Adrenal gland (tissue), 9 donors: ENCODE measurements at regions not wholly inside any gene's neighbourhood (a gene's known extent, or its start where the extent isn't known, plus 50 kb on each side); places are given as distances from the start of the nearest gene placed in this dataset.

Source experiments
- DNase-seq, 7 donors: peaks; one replicate each; pipeline ENCODE4 v3.0.0-alpha.2; 2019 to 2020
- H3K27ac ChIP-seq, 5 donors: fragments of 200-600 bp; sonication (generic) in 4 of 5; 1 replicate in 3 of 5; 2 replicates in 2 of 5; pipeline versions ENCODE4 v1.5.1 to v1.8.0; 2016 to 2020; ENCODE audit warnings: mild to moderate bottlenecking in 1 of 5
- H3K27me3 ChIP-seq: fragments of 200-600 bp; 2 replicates; pipeline ENCODE4 v1.8.0; 2021
- H3K36me3 ChIP-seq, 2 donors: fragments of 200-600 bp; replicated peaks in 1 of 2; 1 replicate in 1 of 2; 2 replicates in 1 of 2; pipeline versions ENCODE4 v1.5.1 to v1.8.0; 2018 to 2022
- H3K4me1 ChIP-seq, 2 donors: fragments of 200-600 bp; replicated peaks in 1 of 2; 1 replicate in 1 of 2; 2 replicates in 1 of 2; pipeline versions ENCODE4 v1.5.1 to v1.8.0; 2018 to 2021
- H3K4me3 ChIP-seq, 4 donors: fragments of 200-600 bp; sonication (generic) in 3 of 4; one replicate each; pipeline ENCODE4 v1.5.1; 2016 to 2018
- H3K9me3 ChIP-seq, 3 donors: fragments of 200-600 bp; sonication (generic) in 1 of 3; replicated peaks in 1 of 3; 1 replicate in 2 of 3; 2 replicates in 1 of 3; pipeline versions ENCODE4 v1.5.1 to v1.8.0; 2016 to 2021
- CTCF ChIP-seq, 6 experiments: fragments of 450-650 bp in 4 of 6; fragments of 200-600 bp in 2 of 6; sonication (generic) in 1 of 6; IDR thresholded peaks; 1 replicate in 5 of 6; 2 replicates in 1 of 6; pipeline versions ENCODE4 v1.5.1 to v1.8.0; 2016 to 2021; ENCODE audit warnings: antibody characterized with exemption in 6 of 6, mild to moderate bottlenecking in 2 of 6, moderate library complexity in 1 of 6
- POLR2A ChIP-seq, 2 donors: fragments of 450-650 bp; IDR thresholded peaks; one replicate each; pipeline ENCODE4 v1.6.1; 2017; ENCODE audit warnings: antibody characterized with exemption in 2 of 2, mild to moderate bottlenecking in 2 of 2, moderate library complexity in 1 of 2
- WGBS, 4 donors: extraction: QIAGEN DNeasy Blood & Tissue Kit in 2 of 4; methylation state at CpG; one replicate each; pipeline versions ENCODE4 v1.1.5 to v1.1.7; 2013 to 2017; 5-methylcytosine and 5-hydroxymethylcytosine counted together
- intact Hi-C, 2 donors: fragments of 100-400 bp; cut with DNase I; formaldehyde crosslinking; loops; one replicate each; pipeline versions ENCODE4 v1.14.1 to v1.15.0; 2022 to 2023
- donor health status: healthy with polysubstance abuse.
- donor health status: Bipolar disorder and iron deficiency.
- donor health status: DM: yes; HTN: yes; CAD: no.
- donor health status: DM: no; HTN: no; CAD: no.
- donor health status: DM: no; HTN: no; CAD: no.

- H3K27ac ChIP-seq = no peak overlapping the region
- no peak for DNase-seq
- WGBS, 4 donors = 67 to 77% (median 71%) methylated on average over 7 to 8 of the region's 8 CpGs
These were observed 377.8 kb upstream of the TNRC6C start for GRCh38 chr17:77580531-77581270.

GRCh38 chr17:77581480-77581879 is 377.0 kb upstream of the TNRC6C start:
- WGBS, 4 donors = 57 to 71% (median 63%) methylated on average over 2 of the region's 2 CpGs
- H3K4me1 ChIP-seq = no peaks in the 10 kb centered on the region
- intact Hi-C loops = no loop called here
- no peaks in the 10 kb centered on the region for H3K9me3 ChIP-seq
- H3K4me3 ChIP-seq = no peak overlapping the region
- H3K36me3 ChIP-seq = no peaks in the 10 kb centered on the region
- no peak overlapping the region for H3K27ac ChIP-seq
- DNase-seq = no peak
- TF ChIP-seq POLR2A (IDR thresholded peaks at IDR 0.05) = no peak
- no peak for TF ChIP-seq CTCF (IDR thresholded peaks at IDR 0.05)
- no peaks in the 10 kb centered on the region for H3K27me3 ChIP-seq

More at GRCh38 chr17:77580531-77581270, 377.8 kb upstream of the TNRC6C start:
- H3K27me3 ChIP-seq = no peaks in the 10 kb centered on the region
- no peaks in the 10 kb centered on the region for H3K36me3 ChIP-seq
- H3K4me1 ChIP-seq = no peaks in the 10 kb centered on the region
- intact Hi-C loops = no loop called here
- no peaks in the 10 kb centered on the region for H3K9me3 ChIP-seq
- H3K4me3 ChIP-seq = no peak overlapping the region
- TF ChIP-seq POLR2A (IDR thresholded peaks at IDR 0.05) = no peak

- Histone ChIP-seq H3K9me3 (no peaks in the 10 kb centered on the region), H3K27ac (no peak overlapping the region), H3K4me1 (no peaks in the 10 kb centered on the region), H3K36me3 (no peaks in the 10 kb centered on the region), H3K27me3 (no peaks in the 10 kb centered on the region), H3K4me3 (no peak overlapping the region)
- 67 to 81% (median 76%) methylated on average over 9 of the region's 9 CpGs for WGBS, 4 donors
- no peak for DNase-seq
- intact Hi-C loops = no loop called here
- TF ChIP-seq POLR2A (IDR thresholded peaks at IDR 0.05) (no peak), CTCF (IDR thresholded peaks at IDR 0.05) (no peak)
These were observed 373.2 kb upstream of the TNRC6C start for GRCh38 chr17:77585142-77585860.

GRCh38 chr17:77590951-77591735 is 367.4 kb upstream of the TNRC6C start:
- Histone ChIP-seq H3K4me3 (no peak overlapping the region), H3K27me3 (peaks cover 3% of the 10 kb centered on the region), H3K36me3 (no peaks in the 10 kb centered on the region), H3K4me1 (no peaks in the 10 kb centered on the region), H3K27ac (no peak overlapping the region), H3K9me3 (no peaks in the 10 kb centered on the region)
- 70 to 77% (median 73%) methylated on average over 15 to 16 of the region's 16 CpGs for WGBS, 4 donors
- intact Hi-C loops = no loop called here
- TF ChIP-seq CTCF (IDR thresholded peaks at IDR 0.05) (no peak), POLR2A (IDR thresholded peaks at IDR 0.05) (no peak)
- DNase-seq = no peak
